ENCODE measurements at regions not wholly inside any gene's neighbourhood (a gene's known extent, or its start where the extent isn't known, plus 50 kb on each side); places are given as distances from the start of the nearest gene placed in this dataset.

- no peak for TF ChIP-seq CTCF (IDR thresholded peaks at IDR 0.05; ENCODE audit: poor library complexity, severe bottlenecking)
- TF ChIP-seq EZH2 (IDR thresholded peaks at IDR 0.05; ENCODE audit: borderline replicate concordance, insufficient read depth, low read length, poor library complexity, severe bottlenecking), result no peak
- TF ChIP-seq POLR2AphosphoS5 (IDR thresholded peaks at IDR 0.05), result no peak
- no peak for TF ChIP-seq TAF1 (IDR thresholded peaks at IDR 0.05; ENCODE audit: low read depth)
- TF ChIP-seq MXI1 (conservative IDR thresholded peaks at IDR 0.05; ENCODE audit: poor library complexity, severe bottlenecking), result no peak
- no peak for TF ChIP-seq EP300 (conservative IDR thresholded peaks at IDR 0.05; ENCODE audit: poor library complexity, severe bottlenecking)
- no peak for TF ChIP-seq RAD21 (conservative IDR thresholded peaks at IDR 0.05)
These were observed 475.0 kb upstream of the PCDH7 start for GRCh38 chr4:30245140-30245539.

Measured in neural cell (in vitro differentiated cells).